ENCODE measurements at regions not wholly inside any gene's neighbourhood (a gene's known extent, or its start where the extent isn't known, plus 50 kb on each side); places are given as distances from the start of the nearest gene placed in this dataset.

DNA sequence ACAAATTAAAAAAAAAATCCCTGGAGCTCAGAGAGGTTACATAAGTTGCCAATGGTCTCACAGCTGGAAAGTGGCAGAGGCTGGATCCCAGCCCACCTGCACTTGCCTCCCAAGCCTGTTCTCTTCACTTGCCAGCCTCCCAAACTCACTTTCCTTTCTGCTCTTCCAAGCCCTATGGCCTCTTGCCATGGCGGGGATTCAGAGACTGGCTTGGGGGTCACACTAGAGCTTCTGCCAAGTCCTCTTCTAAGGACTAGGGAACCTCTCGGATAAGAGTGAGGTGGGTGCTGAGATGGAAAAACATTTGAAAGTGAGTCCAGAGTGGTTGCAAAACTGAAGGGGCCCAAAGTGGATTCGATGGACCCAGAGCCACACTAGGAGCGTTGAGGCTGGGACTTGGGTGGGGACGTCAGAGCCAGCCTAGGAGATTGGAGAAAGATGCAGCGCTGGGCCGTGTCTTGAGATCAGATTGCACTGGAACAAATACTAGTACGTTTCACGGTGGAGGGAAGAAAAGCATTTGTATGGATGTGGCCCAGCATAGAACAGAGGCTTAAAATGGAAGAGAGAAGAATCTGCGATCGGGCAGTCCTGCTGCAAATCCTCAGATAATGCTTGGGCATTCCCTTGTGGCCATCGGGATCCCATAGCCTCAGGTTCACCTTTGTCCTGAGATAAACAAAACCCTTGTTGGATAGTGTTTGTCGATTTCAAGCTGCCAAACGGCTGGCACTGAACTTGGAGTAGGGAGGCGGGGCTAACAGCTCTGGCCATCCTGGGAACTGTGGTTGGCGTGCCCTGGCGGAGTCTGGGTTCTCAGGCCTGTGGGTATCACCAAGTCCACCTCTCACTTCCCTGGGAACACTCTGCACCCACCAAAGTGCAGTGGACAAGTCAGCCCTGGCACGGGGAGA lies 84.8 kb downstream of the ING1 start:
- H3K4me3 ChIP-seq = peak overlapping the region in 1 of 4 donors; percentile 1
- peak overlapping the region in 1 of 4 donors; percentile 63 for H3K27ac ChIP-seq
- no peak for TF ChIP-seq POLR2A (IDR thresholded peaks at IDR 0.05)
- TF ChIP-seq, protein P1, sequence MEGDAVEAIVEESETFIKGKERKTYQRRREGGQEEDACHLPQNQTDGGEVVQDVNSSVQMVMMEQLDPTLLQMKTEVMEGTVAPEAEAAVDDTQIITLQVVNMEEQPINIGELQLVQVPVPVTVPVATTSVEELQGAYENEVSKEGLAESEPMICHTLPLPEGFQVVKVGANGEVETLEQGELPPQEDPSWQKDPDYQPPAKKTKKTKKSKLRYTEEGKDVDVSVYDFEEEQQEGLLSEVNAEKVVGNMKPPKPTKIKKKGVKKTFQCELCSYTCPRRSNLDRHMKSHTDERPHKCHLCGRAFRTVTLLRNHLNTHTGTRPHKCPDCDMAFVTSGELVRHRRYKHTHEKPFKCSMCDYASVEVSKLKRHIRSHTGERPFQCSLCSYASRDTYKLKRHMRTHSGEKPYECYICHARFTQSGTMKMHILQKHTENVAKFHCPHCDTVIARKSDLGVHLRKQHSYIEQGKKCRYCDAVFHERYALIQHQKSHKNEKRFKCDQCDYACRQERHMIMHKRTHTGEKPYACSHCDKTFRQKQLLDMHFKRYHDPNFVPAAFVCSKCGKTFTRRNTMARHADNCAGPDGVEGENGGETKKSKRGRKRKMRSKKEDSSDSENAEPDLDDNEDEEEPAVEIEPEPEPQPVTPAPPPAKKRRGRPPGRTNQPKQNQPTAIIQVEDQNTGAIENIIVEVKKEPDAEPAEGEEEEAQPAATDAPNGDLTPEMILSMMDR (IDR thresholded peaks at IDR 0.05 in 4 of 5, conservative IDR thresholded peaks at IDR 0.05 in 1 of 5) = no peak
- intact Hi-C loops (cut with DNase I; ENCODE audit: low total_unique reads) = no loop called here
- H3K4me1 ChIP-seq = peaks cover 5 to 24% of the 10 kb centered on the region in 2 donors
- DNase-seq = no peak
- in situ Hi-C loops (cut with MboI; ENCODE audit: low sequenced_read_pairs in 4 of 4) = no loop called here
- H3K36me3 ChIP-seq = no peaks in the 10 kb centered on the region
- H3K27me3 ChIP-seq = peaks cover 46 to 56% (median 49%) of the 10 kb centered on the region in 3 donors
- no peak for ATAC-seq
- no peaks in the 10 kb centered on the region for H3K9me3 ChIP-seq

DNA sequence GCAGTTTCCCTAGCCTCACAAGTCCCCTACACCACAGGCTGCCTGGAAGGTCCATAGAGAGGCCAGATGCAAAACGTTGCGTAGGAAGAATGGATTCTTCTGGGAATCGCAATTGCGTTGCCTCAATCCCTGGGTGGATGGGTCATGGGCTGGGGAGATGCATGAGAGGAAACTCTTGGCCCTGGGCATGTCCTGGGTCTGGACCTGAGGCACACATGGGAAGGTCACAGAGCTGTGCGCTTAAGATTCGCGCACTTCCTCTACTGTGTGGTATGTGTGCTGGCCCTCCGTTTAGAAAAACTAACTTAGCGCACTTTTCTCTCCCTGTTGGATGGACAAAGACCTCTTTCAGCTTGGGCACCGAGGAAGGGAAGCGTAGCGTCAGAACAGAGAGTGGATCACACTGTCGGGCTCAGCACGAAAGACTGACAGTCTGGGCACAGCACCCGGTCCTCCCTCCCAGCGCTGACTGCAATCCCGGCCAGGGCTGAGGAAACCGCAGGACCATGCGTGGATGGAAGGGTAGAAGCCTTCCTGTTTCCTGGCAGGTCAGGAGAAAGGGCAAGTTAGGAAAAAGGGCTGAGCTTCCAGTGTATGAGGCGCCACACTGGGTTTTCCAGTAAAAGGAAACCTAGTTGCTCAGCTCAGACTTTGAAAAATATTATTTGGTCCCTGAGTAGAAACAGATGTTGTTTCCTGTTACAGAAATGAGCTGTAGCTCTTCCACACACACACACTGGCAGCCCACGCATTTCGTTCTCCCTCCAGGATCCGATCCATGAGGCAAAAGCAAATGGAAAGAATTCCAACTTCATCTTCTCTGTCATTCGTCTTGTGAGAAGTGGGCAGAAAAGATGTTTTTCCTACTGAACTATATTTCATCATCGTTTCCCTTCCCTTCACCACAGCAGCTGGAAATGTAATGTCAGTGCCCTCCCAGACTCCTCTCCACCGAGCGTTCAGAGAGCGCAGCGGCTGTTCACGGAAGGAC lies 86.0 kb downstream of the ING1 start:
- in situ Hi-C loops (cut with MboI; ENCODE audit: low sequenced_read_pairs in 4 of 4) (loop anchor here in 2 of 4 donors (25.0 kb wide), 4 partner anchors 112 to 1837 kb away; no protein-coding TSS in a partner anchor), intact Hi-C loops (cut with DNase I; ENCODE audit: low total_unique reads) (no loop called here)
- TF ChIP-seq, protein P1 (IDR thresholded peaks at IDR 0.05 in 4 of 5, conservative IDR thresholded peaks at IDR 0.05 in 1 of 5) = no peak
- no peak for TF ChIP-seq POLR2A (IDR thresholded peaks at IDR 0.05)
- peak; percentile 47 to 55 for ATAC-seq
- Histone ChIP-seq H3K4me3 (peak overlapping the region; percentile 22 to 29 (median 24)), H3K27me3 (peaks cover 50 to 56% (median 54%) of the 10 kb centered on the region in 3 donors), H3K9me3 (no peaks in the 10 kb centered on the region), H3K36me3 (no peaks in the 10 kb centered on the region), H3K27ac (peak overlapping the region; percentile 39 to 63 (median 42)), H3K4me1 (peaks cover 5 to 17% of the 10 kb centered on the region in 2 donors)
- DNase-seq = no peak

DNA sequence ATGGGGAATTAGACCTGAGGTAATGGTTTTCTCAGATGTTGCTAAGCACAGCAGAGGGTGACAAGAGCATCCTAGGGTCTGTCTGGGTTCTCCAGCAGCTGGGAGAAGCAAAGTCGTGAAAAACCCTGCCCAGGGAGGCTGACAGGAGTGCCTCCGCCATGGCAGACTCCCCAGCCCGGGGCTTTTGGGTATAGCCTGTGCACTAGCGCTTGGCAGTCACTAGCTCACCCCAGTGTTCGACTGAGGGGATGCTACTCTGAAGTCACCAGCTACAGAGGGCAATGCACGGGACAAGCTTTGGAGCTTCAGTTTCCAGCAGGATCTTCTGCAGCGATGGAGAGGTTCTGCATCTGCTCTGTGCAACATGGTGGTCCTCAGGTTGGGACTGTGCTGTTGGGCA lies 87.5 kb downstream of the ING1 start:
- Histone ChIP-seq H3K9me3 (no peaks in the 10 kb centered on the region), H3K4me3 (no peak overlapping the region), H3K36me3 (no peaks in the 10 kb centered on the region), H3K27me3 (peaks cover 53 to 56% (median 54%) of the 10 kb centered on the region in 3 donors), H3K27ac (no peak overlapping the region), H3K4me1 (peaks cover 5 to 17% of the 10 kb centered on the region in 2 donors)
- DNase-seq (no peak), ATAC-seq (no peak)
- no peak for TF ChIP-seq POLR2A (IDR thresholded peaks at IDR 0.05)
- TF ChIP-seq, protein P1 (IDR thresholded peaks at IDR 0.05 in 4 of 5, conservative IDR thresholded peaks at IDR 0.05 in 1 of 5) = no peak
- in situ Hi-C loops (cut with MboI; ENCODE audit: low sequenced_read_pairs in 4 of 4) (loop anchor here in 2 of 4 donors (25.0 kb wide), 4 partner anchors 114 to 1839 kb away; no protein-coding TSS in a partner anchor), intact Hi-C loops (cut with DNase I; ENCODE audit: low total_unique reads) (no loop called here)

DNA sequence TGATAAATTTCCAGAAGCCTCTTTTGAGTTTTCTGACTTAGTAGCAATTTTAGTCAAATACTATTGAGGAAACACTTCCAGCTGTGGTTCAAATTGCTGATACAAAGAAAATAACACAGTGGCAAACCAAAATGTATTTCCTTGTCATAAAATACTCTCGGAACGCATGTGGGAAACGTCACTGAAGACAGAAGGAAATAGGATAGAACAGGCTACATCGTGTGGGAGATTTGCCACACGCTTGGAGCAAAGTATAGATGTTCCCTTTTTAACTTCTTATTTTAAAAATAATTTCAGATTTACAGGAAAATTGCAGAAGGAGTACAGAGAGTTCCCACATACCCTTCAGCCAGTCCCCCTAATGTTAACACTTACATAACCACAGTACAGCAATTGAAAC lies 88.8 kb downstream of the ING1 start:
- Histone ChIP-seq H3K9me3 (no peaks in the 10 kb centered on the region), H3K4me1 (peaks cover 5 to 17% of the 10 kb centered on the region in 2 donors), H3K4me3 (no peak overlapping the region), H3K27ac (no peak overlapping the region), H3K36me3 (no peaks in the 10 kb centered on the region), H3K27me3 (peaks cover 45 to 48% (median 46%) of the 10 kb centered on the region in 3 donors)
- in situ Hi-C loops (cut with MboI; ENCODE audit: low sequenced_read_pairs in 4 of 4) = loop anchor here in 2 of 4 donors (25.0 kb wide), 4 partner anchors 115 to 1840 kb away; no protein-coding TSS in a partner anchor
- ATAC-seq = no peak
- DNase-seq = no peak
- intact Hi-C loops (cut with DNase I; ENCODE audit: low total_unique reads) = no loop called here
- TF ChIP-seq POLR2A (IDR thresholded peaks at IDR 0.05) = no peak
- TF ChIP-seq, protein P1 (IDR thresholded peaks at IDR 0.05 in 4 of 5, conservative IDR thresholded peaks at IDR 0.05 in 1 of 5) = no peak

All from gastrocnemius medialis (tissue), 4 donors.